HG03060 (cell line): ENCODE measurements at regions not wholly inside any gene's neighbourhood (a gene's known extent, or its start where the extent isn't known, plus 50 kb on each side); places are given as distances from the start of the nearest gene placed in this dataset.
"Not testable (repeated sequence)": the region's sequence is repeated elsewhere in the genome, so short reads cannot be mapped to it uniquely, and the experiment has no call there.

Source experiments
- ATAC-seq: cut with Tn5 transposase; IDR thresholded peaks from one replicate; pipeline ENCODE4 v1.9.1; 2021; ENCODE audit warnings: low read depth, moderate number of reproducible peaks; ENCODE audit not compliant: unreplicated experiment

DNA sequence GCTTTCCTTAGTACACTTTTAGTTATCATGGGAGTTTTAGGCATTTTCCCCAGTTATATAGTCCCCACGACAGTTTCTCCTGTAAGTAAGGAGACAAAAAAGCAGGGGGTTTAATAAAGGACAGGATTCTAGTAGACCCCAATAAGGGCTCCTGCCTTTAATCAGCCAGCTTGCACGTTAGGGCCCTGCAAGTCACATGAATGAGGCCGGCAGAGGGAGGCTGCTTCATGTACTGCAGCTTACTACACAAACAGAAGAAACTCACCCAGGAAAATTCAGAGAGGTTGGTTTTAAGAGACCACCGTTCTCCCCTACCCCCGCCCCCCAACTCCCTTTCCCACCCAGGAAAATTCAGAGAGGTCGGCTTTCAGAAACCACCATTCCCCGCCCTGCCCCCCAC, 229.7 kb upstream of the MOCS1 start:
- ATAC-seq, result no peak

DNA sequence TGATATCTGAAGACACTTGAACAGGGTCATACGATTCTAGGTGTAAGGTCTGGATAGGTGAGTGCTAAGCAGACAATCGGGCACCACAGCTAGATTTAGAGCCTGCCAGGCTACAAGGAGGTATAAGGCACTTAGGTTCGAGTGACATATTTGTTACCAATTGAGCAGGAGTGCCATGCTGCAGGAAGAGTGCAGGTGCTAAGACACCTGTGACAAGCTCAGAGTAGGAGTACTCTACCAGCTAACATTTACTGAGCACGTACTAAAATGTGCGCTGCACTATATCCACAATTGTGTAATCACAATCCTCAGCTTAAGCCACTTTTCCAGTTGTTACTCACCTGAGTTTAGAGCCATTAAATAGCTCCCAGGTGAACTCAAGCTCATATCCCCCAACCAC, 227.8 kb upstream of the MOCS1 start:
- ATAC-seq, result no peak

- ATAC-seq, result no peak
Observed at GRCh38 chr6:40160826-40161225, 226.6 kb upstream of the MOCS1 start.

- ATAC-seq, result no peak
Observed at GRCh38 chr6:40159865-40160264, 225.6 kb upstream of the MOCS1 start.

DNA sequence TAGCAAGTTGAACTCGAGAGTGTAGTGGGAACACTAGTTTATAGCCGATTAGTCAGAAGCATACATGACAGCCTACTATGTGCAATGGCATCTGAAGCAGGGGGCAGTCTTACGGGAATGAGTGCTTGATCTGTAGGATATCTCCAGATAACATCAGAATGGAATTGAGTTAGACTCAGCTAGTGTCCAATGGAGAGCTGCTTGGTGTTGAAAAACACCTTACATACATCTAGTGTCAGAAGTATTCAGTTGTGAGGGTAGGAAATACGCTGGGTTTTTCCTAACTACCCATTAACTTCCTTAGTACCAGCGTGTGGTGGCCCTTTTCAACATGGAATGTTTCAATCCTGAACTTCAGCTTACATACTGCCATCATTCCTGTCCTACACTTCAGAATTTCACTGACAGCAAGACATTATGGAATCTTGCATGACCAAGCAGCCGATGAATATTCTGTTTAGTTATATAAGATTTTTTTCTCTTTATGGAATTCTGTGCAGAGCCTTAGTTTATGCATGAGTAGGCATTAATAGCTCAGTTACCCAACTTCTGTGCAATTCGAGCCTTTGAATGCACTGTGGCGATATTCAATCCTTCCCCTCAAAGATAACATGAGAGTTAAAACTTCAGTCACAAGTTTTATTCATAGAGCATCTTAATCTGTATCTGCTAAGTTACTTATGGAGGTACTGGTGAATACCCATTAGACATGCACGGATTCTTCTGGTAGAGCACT, 218.6 kb upstream of the MOCS1 start:
- ATAC-seq, result no peak

DNA sequence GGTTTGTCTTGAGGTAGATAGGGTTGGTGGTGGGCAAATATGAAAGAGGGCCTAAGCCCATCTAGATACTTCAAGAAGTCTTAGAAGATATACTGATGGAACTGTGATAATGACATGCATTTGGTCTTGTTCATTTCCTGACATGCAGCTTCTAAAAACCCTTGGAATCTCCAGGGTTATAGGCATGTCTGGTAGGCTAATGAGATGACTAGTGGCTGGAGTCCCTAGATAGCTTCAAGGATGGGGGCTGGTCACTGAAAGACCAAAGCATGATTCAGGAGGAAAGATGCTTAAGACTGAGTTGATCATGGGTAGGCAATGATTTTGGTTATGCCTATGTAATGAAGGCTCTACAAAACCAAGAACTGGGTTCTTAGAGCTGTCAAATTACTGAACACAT, 217.9 kb upstream of the MOCS1 start:
- ATAC-seq, result no peak

DNA sequence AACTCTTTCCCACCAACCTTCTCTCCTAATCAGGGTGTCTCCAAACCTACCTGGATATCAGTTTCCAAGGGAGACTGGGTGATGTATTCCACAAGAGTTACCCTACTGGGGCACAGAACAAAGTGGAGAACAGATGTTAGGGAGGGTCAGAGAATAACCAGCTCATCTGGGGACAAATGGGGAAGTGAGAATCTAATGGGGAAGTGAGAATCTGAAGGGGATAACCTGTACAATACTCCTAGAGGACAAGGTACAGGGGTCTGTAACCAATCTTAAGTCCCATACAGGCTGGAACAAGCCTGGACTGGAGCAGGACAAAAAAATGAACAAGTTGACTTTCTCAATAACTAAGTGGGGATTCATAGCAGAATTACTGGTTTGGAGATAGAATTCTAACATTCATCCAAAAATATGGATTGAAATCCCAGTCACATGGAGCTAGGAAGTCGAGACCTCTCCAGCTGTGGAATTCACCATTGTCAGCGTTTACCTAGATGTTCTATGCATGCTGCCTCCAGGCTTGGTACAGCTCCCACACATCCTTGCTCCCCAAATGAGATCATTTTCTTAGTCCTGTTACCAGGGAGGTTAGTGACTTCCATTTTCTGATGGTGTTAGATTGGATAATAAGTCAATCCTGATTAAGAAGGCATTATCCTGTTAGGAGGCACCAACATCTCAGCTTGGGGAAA, 214.8 kb upstream of the MOCS1 start:
- peak; percentile 82 for ATAC-seq

GRCh38 chr6:40146902-40147301, 212.6 kb upstream of the MOCS1 start:
- ATAC-seq, result no peak

DNA sequence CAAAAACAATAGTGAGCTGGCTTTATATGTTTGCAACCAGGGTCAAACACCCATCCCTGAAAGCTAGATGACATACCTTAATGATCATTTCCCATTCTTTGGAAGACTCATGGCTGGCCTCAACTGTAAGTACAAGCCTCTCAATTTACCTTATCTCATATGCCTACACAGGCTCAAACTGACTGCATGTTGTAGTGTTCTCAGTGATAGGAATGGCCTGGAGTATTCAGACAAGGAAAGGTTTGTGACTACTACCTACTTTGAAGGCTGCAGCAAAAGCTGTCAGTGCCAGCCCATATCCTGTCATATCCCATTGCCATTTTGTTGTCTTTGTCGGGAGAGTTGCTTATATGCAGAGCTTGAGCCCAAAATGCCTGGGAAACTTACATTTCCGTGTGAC, 205.2 kb upstream of the MOCS1 start:
- no peak for ATAC-seq

DNA sequence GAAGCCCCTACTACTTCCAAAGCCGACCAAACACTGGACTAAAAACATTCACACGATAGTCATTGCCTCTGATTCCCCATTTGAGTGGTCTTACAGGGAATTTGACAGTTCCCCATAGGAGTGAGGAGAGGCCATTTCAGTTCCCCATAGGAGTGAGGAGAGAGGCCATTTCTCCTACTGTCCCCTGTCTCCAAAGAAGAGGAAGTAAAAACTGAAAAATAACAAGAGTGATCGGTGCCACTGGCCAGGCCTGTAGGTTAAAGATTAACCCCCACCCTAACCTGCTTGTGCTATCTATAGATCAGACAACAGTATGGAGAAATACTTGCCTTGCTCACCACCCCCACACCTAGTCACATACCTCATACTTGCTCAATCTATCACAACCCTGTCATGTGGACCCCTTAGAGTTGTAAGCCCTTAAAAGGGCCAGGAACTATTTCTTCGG, 204.0 kb upstream of the MOCS1 start:
- no peak for ATAC-seq

GRCh38 chr6:40135491-40136072, 201.3 kb upstream of the MOCS1 start:
- ATAC-seq, result no peak

- ATAC-seq, result not testable (repeated sequence)
Observed at GRCh38 chr6:40133981-40134380, 199.7 kb upstream of the MOCS1 start.

GRCh38 chr6:40131675-40132074, 197.4 kb upstream of the MOCS1 start:
- no peak for ATAC-seq

- ATAC-seq, result no peak
Observed at GRCh38 chr6:40128127-40128526, 193.9 kb upstream of the MOCS1 start.

GRCh38 chr6:40125680-40126394, 191.6 kb upstream of the MOCS1 start:
- ATAC-seq, result no peak

DNA sequence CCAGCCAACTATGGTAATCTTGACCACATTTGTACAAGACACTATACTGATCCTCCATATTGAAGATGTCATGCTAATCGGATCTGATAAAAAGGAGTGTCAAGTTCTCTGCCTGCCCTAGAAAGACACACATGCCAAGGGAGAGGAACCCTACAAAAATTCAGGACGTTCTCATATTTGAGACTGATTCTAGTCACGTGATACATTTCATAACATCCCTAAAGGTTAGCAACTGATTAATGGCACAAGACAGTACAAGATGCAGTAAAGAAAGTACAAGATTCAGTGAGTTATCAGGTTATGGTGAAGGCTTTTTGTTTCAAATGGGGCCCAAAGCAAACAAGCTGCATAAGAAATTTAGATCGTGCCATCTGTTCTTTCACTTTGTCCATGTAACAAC, 190.7 kb upstream of the MOCS1 start:
- no peak for ATAC-seq

DNA sequence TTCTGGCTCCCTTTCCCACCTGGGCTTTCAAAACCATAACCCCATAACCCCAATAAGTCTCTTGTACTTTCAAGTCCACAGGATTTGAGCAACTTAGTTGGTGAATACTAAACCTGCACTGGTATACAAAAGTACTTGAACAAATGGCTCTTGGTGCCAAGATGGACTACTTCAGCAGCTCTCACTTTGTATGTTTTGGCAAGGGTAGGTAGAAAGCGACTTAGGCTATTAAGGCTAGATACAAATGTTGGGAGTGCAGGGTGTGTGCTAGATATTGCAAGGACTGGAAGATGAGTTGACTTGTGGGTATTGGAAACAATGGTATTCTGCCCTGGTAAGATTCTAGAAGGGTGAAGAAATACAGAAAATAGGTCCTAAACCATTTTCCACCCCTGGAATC, 182.6 kb upstream of the MOCS1 start:
- ATAC-seq, result no peak

GRCh38 chr6:40112350-40112749, 178.1 kb upstream of the MOCS1 start:
- ATAC-seq, result no peak

DNA sequence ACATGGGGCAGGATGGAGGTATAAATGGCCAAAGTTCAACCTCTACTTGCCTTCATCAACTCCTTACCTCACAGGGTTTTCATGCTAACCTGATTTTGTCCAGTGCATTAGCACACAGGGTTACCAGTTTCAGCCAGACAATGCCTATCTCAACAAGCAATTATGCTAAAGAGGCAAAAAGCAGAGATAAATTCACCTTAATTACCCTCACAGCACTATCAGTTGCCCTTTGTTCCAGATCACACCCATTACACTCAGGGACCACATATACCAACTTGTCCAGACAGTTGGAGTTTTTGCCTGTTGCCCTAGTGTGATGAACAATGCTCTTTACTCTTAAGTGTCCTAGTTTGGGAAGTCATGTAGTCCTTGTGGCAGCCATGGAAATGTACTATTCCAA, 174.5 kb upstream of the MOCS1 start:
- ATAC-seq, result no peak

- no peak for ATAC-seq
Observed at GRCh38 chr6:40106840-40107239, 172.6 kb upstream of the MOCS1 start.

GRCh38 chr6:40098774-40099173, 164.5 kb upstream of the MOCS1 start:
- ATAC-seq, result no peak
